ENCODE measurements at regions not wholly inside any gene's neighbourhood (a gene's known extent, or its start where the extent isn't known, plus 50 kb on each side); places are given as distances from the start of the nearest gene placed in this dataset.
A peak's percentile ranks its signal among the peaks of the same experiment; 100 is the strongest.

- no peak overlapping the region for H3K4me3 ChIP-seq (ENCODE audit: low read depth, low read length)
- no peak for TF ChIP-seq CTCF (IDR thresholded peaks at IDR 0.05; ENCODE audit: low read depth, low read length, missing control alignments)
- no peak for DNase-seq (ENCODE audit: low read depth)
Observed at GRCh38 chr3:869734-870133, 223.1 kb upstream of the CNTN6 start.

DNA sequence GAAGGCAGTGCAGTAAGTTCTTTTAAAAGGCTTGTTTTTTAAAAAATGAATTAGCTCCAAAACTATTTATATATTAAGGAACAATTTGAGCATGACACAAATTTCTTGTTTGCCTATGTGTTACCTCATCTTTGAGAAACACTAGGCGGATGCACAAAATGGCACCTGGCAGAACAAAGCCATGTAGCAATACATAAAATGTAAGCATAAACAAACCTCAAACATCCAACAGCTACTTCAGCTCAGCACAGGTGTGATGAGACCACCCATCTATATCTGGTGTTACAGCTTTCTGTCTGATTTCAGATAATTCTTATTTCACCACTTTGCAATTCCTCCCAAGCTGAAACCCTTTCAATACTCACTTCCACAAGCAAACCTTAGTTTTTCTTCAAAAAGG lies 221.2 kb upstream of the CNTN6 start:
- no peak overlapping the region for H3K4me3 ChIP-seq (ENCODE audit: low read depth, low read length)
- no peak for DNase-seq (ENCODE audit: low read depth)
- no peak for TF ChIP-seq CTCF (IDR thresholded peaks at IDR 0.05; ENCODE audit: low read depth, low read length, missing control alignments)

- TF ChIP-seq CTCF (IDR thresholded peaks at IDR 0.05; ENCODE audit: low read depth, low read length, missing control alignments) = no peak
- no peak overlapping the region for H3K4me3 ChIP-seq (ENCODE audit: low read depth, low read length)
- DNase-seq (ENCODE audit: low read depth) = no peak
Observed at GRCh38 chr3:877001-877400, 215.8 kb upstream of the CNTN6 start.

GRCh38 chr3:878746-879145 lies 214.1 kb upstream of the CNTN6 start:
- no peak for DNase-seq (ENCODE audit: low read depth)
- no peak for TF ChIP-seq CTCF (IDR thresholded peaks at IDR 0.05; ENCODE audit: low read depth, low read length, missing control alignments)
- no peak overlapping the region for H3K4me3 ChIP-seq (ENCODE audit: low read depth, low read length)

DNA sequence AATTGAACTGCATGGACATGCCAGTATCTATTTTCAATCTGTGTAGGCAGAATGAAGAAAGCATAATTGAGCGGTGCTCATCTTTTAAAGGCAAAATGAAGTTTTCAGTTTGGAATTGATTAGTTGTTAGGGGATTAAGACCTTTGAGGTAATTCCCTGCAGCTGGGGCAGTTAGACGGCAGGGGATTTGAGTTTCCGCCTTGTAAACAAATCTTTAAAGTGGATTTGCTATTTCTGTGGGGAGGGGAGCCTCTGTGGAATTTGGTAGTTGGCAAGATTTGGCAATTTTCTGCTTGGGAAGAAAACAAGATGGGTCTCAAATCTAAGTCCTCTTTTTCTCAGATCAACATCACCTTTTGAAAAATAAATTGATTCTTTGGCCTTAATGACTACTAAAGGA lies 212.5 kb upstream of the CNTN6 start:
- no peak for TF ChIP-seq CTCF (IDR thresholded peaks at IDR 0.05; ENCODE audit: low read depth, low read length, missing control alignments)
- no peak overlapping the region for H3K4me3 ChIP-seq (ENCODE audit: low read depth, low read length)
- no peak for DNase-seq (ENCODE audit: low read depth)

DNA sequence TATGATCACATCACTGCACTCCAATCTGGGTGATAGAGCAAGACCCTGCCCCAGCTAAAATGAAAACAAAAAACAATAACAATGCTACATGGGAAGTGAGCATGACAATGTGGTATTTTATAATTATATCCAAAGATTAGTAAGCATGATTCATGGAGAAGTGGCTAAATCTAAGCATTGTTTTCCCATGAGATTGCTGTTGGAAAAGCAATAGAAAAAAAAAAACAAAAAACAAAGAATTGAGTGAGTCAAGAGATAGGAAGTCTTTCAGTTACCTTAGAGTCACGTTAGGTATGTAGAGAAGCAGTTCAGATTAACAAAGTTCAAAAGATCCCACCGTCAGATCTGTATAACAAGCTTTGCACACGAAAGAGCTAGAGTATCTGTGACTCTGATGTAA lies 210.3 kb upstream of the CNTN6 start:
- no peak overlapping the region for H3K4me3 ChIP-seq (ENCODE audit: low read depth, low read length)
- no peak for TF ChIP-seq CTCF (IDR thresholded peaks at IDR 0.05; ENCODE audit: low read depth, low read length, missing control alignments)
- no peak for DNase-seq (ENCODE audit: low read depth)

- TF ChIP-seq CTCF (IDR thresholded peaks at IDR 0.05; ENCODE audit: low read depth, low read length, missing control alignments) = peak; percentile 32
- no peak overlapping the region for H3K4me3 ChIP-seq (ENCODE audit: low read depth, low read length)
- no peak for DNase-seq (ENCODE audit: low read depth)
Observed at GRCh38 chr3:901953-902778, 190.7 kb upstream of the CNTN6 start.

Data from GM12864 (cell line).